ENCODE measurements at regions not wholly inside any gene's neighbourhood (a gene's known extent, or its start where the extent isn't known, plus 50 kb on each side); places are given as distances from the start of the nearest gene placed in this dataset.

DNA sequence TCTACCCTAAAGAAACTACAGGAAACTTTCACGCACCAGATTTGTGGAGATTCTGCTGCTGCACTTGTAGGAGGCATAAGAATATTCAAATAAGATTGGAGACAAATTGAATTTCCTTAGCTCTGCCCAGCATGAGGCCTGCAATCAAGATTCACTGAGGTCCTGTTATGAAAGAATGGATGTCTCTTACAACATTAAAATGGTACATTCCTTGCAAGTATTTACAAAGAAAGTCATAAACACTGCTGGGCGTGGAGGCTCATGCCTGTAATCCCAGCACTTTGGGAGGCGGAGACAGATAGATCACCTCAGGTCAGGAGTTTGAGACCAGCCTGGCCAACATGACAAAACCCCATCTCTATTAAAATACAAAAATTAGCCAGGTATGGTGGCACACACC, 74.0 kb upstream of the MAP3K4 start:
- no TSS peak for BruUV-seq (replicated peaks)
- TF ChIP-seq CTCF (conservative IDR thresholded peaks at IDR 0.05) (no peak), EZH2 (IDR thresholded peaks at IDR 0.05; ENCODE audit: low read depth) (no peak)
- Histone ChIP-seq H3K27me3 (ENCODE audit: insufficient read depth, low read depth) (peaks cover 16% of the 10 kb centered on the region), H3K4me2 (no peak overlapping the region), H3K4me3 (no peak overlapping the region), H3K27ac (no peak overlapping the region), H3F3A (ENCODE audit: insufficient read depth, low read depth) (no peaks in the 10 kb centered on the region), H4K20me1 (ENCODE audit: insufficient read depth) (no peaks in the 10 kb centered on the region), H3K9me3 (ENCODE audit: insufficient read depth, low read depth) (no peaks in the 10 kb centered on the region), H3K4me1 (replicated peaks; ENCODE audit: insufficient read depth) (no peaks in the 10 kb centered on the region), H2AFZ (no peak overlapping the region), H3K79me2 (ENCODE audit: low read depth) (no peaks in the 10 kb centered on the region), H3K9me2 (ENCODE audit: insufficient read depth) (no peaks in the 10 kb centered on the region), H3K36me3 (ENCODE audit: low read depth) (no peaks in the 10 kb centered on the region)
- intact Hi-C loops (cut with micrococcal nuclease; ENCODE audit: unreplicated experiment) = no loop called here
- CTCF ChIA-PET = no interaction called here
- POLR2A ChIA-PET (ENCODE audit: unreplicated experiment) = no interaction called here
- DNase-seq = no peak

- POLR2A ChIA-PET (ENCODE audit: unreplicated experiment) = no interaction called here
- H2AFZ ChIP-seq = no peak overlapping the region
- CTCF ChIA-PET = no interaction called here
- H3K27ac ChIP-seq = no peak overlapping the region
- H4K20me1 ChIP-seq (ENCODE audit: insufficient read depth) = no peaks in the 10 kb centered on the region
- no peak overlapping the region for H3K4me2 ChIP-seq
- no peak overlapping the region for H3K4me3 ChIP-seq
- no peaks in the 10 kb centered on the region for H3F3A ChIP-seq (ENCODE audit: insufficient read depth, low read depth)
- no peak for TF ChIP-seq CTCF (conservative IDR thresholded peaks at IDR 0.05)
- TF ChIP-seq EZH2 (IDR thresholded peaks at IDR 0.05; ENCODE audit: low read depth) = no peak
- peaks cover 5% of the 10 kb centered on the region; the same call in 1 of the 2 replicates for H3K27me3 ChIP-seq (ENCODE audit: insufficient read depth, low read depth)
- H3K79me2 ChIP-seq (ENCODE audit: low read depth) = no peaks in the 10 kb centered on the region
- peak in 1 of 2 experiments; percentile 50 for DNase-seq
- no peaks in the 10 kb centered on the region for H3K4me1 ChIP-seq (replicated peaks; ENCODE audit: insufficient read depth)
- no peaks in the 10 kb centered on the region for H3K36me3 ChIP-seq (ENCODE audit: low read depth)
- intact Hi-C loops (cut with micrococcal nuclease; ENCODE audit: unreplicated experiment) = no loop called here
- no peaks in the 10 kb centered on the region for H3K9me2 ChIP-seq (ENCODE audit: insufficient read depth)
- no TSS peak for BruUV-seq (replicated peaks)
- no peaks in the 10 kb centered on the region for H3K9me3 ChIP-seq (ENCODE audit: insufficient read depth, low read depth)
These were observed 71.7 kb upstream of the MAP3K4 start for GRCh38 chr6:160919723-160920440.

GRCh38 chr6:160921095-160921494, 70.5 kb upstream of the MAP3K4 start:
- no peak overlapping the region for H3K4me3 ChIP-seq
- ChIA-PET CTCF (no interaction called here), POLR2A (ENCODE audit: unreplicated experiment) (no interaction called here)
- no peak for DNase-seq
- no peak overlapping the region for H3K27ac ChIP-seq
- H3K79me2 ChIP-seq (ENCODE audit: low read depth) = no peaks in the 10 kb centered on the region
- H2AFZ ChIP-seq = no peak overlapping the region
- no TSS peak for BruUV-seq (replicated peaks)
- no peaks in the 10 kb centered on the region for H3K36me3 ChIP-seq (ENCODE audit: low read depth)
- no peaks in the 10 kb centered on the region for H3K4me1 ChIP-seq (replicated peaks; ENCODE audit: insufficient read depth)
- no peaks in the 10 kb centered on the region for H3K9me2 ChIP-seq (ENCODE audit: insufficient read depth)
- H3F3A ChIP-seq (ENCODE audit: insufficient read depth, low read depth) = no peaks in the 10 kb centered on the region
- no peaks in the 10 kb centered on the region for H4K20me1 ChIP-seq (ENCODE audit: insufficient read depth)
- intact Hi-C loops (cut with micrococcal nuclease; ENCODE audit: unreplicated experiment) = no loop called here
- TF ChIP-seq EZH2 (IDR thresholded peaks at IDR 0.05; ENCODE audit: low read depth) (no peak), CTCF (conservative IDR thresholded peaks at IDR 0.05) (no peak)
- H3K27me3 ChIP-seq (ENCODE audit: insufficient read depth, low read depth) = peaks cover 8% of the 10 kb centered on the region; the same call in 1 of the 2 replicates
- no peaks in the 10 kb centered on the region for H3K9me3 ChIP-seq (ENCODE audit: insufficient read depth, low read depth)
- no peak overlapping the region for H3K4me2 ChIP-seq

All from PC-9 (cell line).